ENCODE measurements at regions not wholly inside any gene's neighbourhood (a gene's known extent, or its start where the extent isn't known, plus 50 kb on each side); places are given as distances from the start of the nearest gene placed in this dataset.

GRCh38 chr12:84656705-84657104, 255.9 kb downstream of the SLC6A15 start:
- TF ChIP-seq CTCF (IDR thresholded peaks at IDR 0.05; ENCODE audit: control extremely low read depth in 1 of 3, insufficient read depth in 1 of 3, low read depth in 1 of 3, low read length in 3 of 3) (no peak), ZNF274 (IDR thresholded peaks at IDR 0.05; ENCODE audit: borderline replicate concordance, extremely low read depth, low read length) (no peak), SIN3A (conservative IDR thresholded peaks at IDR 0.05 in 1 of 2, IDR thresholded peaks at IDR 0.05 in 1 of 2; ENCODE audit: low read depth in 1 of 2, low read length in 2 of 2) (no peak), POLR2A (IDR thresholded peaks at IDR 0.05; ENCODE audit: control extremely low read depth in 1 of 2, low read depth in 2 of 2, low read length in 2 of 2) (no peak), RFX5 (IDR thresholded peaks at IDR 0.05; ENCODE audit: borderline replicate concordance, low read depth, low read length) (no peak), RXRA (IDR thresholded peaks at IDR 0.05; ENCODE audit: insufficient read depth, low read depth, low read length) (no peak), YY1 (IDR thresholded peaks at IDR 0.05; ENCODE audit: low read depth, low read length) (no peak), JUND (IDR thresholded peaks at IDR 0.05; ENCODE audit: low read length) (no peak), EZH2 (IDR thresholded peaks at IDR 0.05; ENCODE audit: low read depth, low read length, severe bottlenecking) (no peak), PHF8 (conservative IDR thresholded peaks at IDR 0.05; ENCODE audit: low read depth, low read length) (no peak), SIX5 (IDR thresholded peaks at IDR 0.05; ENCODE audit: low read depth, low read length) (no peak), SP1 (IDR thresholded peaks at IDR 0.05; ENCODE audit: low read depth, low read length) (no peak)

Measured in H1 (cell line).